Erythroblast (primary cell): ENCODE measurements at regions not wholly inside any gene's neighbourhood (a gene's known extent, or its start where the extent isn't known, plus 50 kb on each side); places are given as distances from the start of the nearest gene placed in this dataset.

Experiments used
- GATA1 ChIP-seq: IDR thresholded peaks from 2 replicates; pipeline ENCODE4 v1.6.1; 2011; ENCODE audit warnings: low read depth, mild to moderate bottlenecking, control low read depth, low read length, moderate library complexity
- POLR2A ChIP-seq: IDR thresholded peaks from 2 replicates; pipeline ENCODE4 v1.6.1; 2011; ENCODE audit warnings: mild to moderate bottlenecking, low read length

GRCh38 chr2:120419955-120420354, 74.0 kb downstream of the INHBB start:
- TF ChIP-seq POLR2A (no peak), GATA1 (no peak)
